Stimulated activated effector memory CD8-positive, alpha-beta T cell treated with anti-CD3 and anti-CD28 coated beads, Interleukin-12 subunit alpha, Interleukin-12 subunit beta, amount 100 ng/mL, for 72 hours (primary cell): ENCODE measurements at regions not wholly inside any gene's neighbourhood (a gene's known extent, or its start where the extent isn't known, plus 50 kb on each side); places are given as distances from the start of the nearest gene placed in this dataset.
A peak's percentile ranks its signal among the peaks of the same experiment; 100 is the strongest.

Source experiments
- ATAC-seq: fragments of 150-1000 bp; cut with Tn5 transposase; 2 replicates; pipeline ENCODE4 v1.10.0; 2021
- DNase-seq, 2 donors: peaks; one replicate each; pipeline ENCODE4 v3.0.0; 2021 to 2022; ENCODE audit warnings: low spot score in 2 of 2
- H3K27ac Mint-ChIP-seq: one replicate; pipeline ENCODE4 v1.8.0; 2022; ENCODE audit warnings: mild to moderate bottlenecking, mixed read lengths
- H3K36me3 Mint-ChIP-seq: one replicate; pipeline ENCODE4 v1.8.0; 2022; ENCODE audit warnings: mild to moderate bottlenecking, mixed read lengths
- H3K4me1 Mint-ChIP-seq: one replicate; pipeline ENCODE4 v1.8.0; 2022; ENCODE audit warnings: mixed read lengths
- H3K4me3 Mint-ChIP-seq: one replicate; pipeline ENCODE4 v1.8.0; 2022; ENCODE audit warnings: mild to moderate bottlenecking, mixed read lengths
- H3K9me3 Mint-ChIP-seq: one replicate; pipeline ENCODE4 v1.8.0; 2022; ENCODE audit warnings: mixed read lengths

- DNase-seq (no peak), ATAC-seq (no peak)
- Mint-ChIP-seq H3K4me3 (no peak overlapping the region), H3K36me3 (no peaks in the 10 kb centered on the region), H3K27ac (no peak overlapping the region), H3K4me1 (peaks cover 2% of the 10 kb centered on the region), H3K9me3 (no peaks in the 10 kb centered on the region)
Observed at GRCh38 chr1:48099072-48099773, 102.0 kb upstream of the TRABD2B start.

- H3K27ac Mint-ChIP-seq: no peak overlapping the region
- DNase-seq (peak; percentile 55 to 78), ATAC-seq (peak; percentile 73)
- H3K36me3 Mint-ChIP-seq: no peaks in the 10 kb centered on the region
- H3K4me1 Mint-ChIP-seq: peaks cover 7% of the 10 kb centered on the region
- no peak overlapping the region for H3K4me3 Mint-ChIP-seq
- no peaks in the 10 kb centered on the region for H3K9me3 Mint-ChIP-seq
Observed at GRCh38 chr1:48093696-48094528, 96.7 kb upstream of the TRABD2B start.

- no peak for DNase-seq
- Mint-ChIP-seq H3K4me1 (peaks cover 7% of the 10 kb centered on the region), H3K4me3 (no peak overlapping the region), H3K9me3 (no peaks in the 10 kb centered on the region), H3K36me3 (no peaks in the 10 kb centered on the region), H3K27ac (no peak overlapping the region)
- no peak for ATAC-seq
Observed at GRCh38 chr1:48093147-48093546, 96.0 kb upstream of the TRABD2B start.

- peaks cover 7% of the 10 kb centered on the region for H3K4me1 Mint-ChIP-seq
- no peak for ATAC-seq
- no peak overlapping the region for H3K27ac Mint-ChIP-seq
- DNase-seq: no peak
- H3K9me3 Mint-ChIP-seq: no peaks in the 10 kb centered on the region
- no peak overlapping the region for H3K4me3 Mint-ChIP-seq
- H3K36me3 Mint-ChIP-seq: no peaks in the 10 kb centered on the region
Observed at GRCh38 chr1:48092401-48092800, 95.2 kb upstream of the TRABD2B start.

- Mint-ChIP-seq H3K27ac (no peak overlapping the region), H3K9me3 (no peaks in the 10 kb centered on the region), H3K36me3 (no peaks in the 10 kb centered on the region), H3K4me1 (peaks cover 7% of the 10 kb centered on the region), H3K4me3 (no peak overlapping the region)
- DNase-seq (no peak), ATAC-seq (no peak)
Observed at GRCh38 chr1:48089356-48089891, 92.2 kb upstream of the TRABD2B start.

GRCh38 chr1:48084826-48085225 lies 87.6 kb upstream of the TRABD2B start:
- Mint-ChIP-seq H3K27ac (no peak overlapping the region), H3K4me1 (no peaks in the 10 kb centered on the region), H3K4me3 (no peak overlapping the region), H3K9me3 (no peaks in the 10 kb centered on the region), H3K36me3 (no peaks in the 10 kb centered on the region)
- DNase-seq (no peak), ATAC-seq (no peak)

DNA sequence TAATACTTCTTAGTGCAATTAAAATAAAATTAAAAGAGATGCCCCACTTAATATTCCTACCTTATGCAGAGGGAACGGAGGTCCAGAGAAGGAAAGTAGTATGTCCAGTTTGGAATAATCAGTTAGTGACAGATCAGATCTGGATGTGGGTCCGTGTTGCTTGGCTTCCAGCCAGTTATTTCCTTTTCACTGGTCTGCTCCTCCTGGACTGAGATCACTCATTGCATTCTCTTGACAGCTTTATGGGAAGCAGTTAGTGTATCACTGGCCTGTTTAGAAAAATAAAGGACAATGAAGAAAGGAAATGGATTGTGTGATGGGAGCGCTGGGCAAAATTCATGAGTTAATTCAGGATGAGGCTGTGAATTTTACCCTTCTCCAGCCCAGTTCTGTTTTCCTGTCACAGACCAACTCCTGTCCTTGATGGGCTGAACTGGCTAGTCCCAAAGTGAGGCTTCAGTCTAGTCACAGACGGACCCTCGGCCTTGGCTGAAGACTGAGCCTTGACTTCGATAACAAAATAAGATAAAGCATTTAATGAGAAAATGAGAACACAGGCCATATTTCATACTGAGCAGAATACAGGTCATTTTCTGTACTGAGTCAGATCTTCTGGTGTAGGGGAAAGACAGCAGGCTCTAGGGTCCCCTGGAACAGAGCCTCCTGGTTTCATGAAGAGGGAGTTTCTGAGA lies 85.2 kb upstream of the TRABD2B start:
- Mint-ChIP-seq H3K27ac (no peak overlapping the region), H3K9me3 (no peaks in the 10 kb centered on the region), H3K4me1 (no peaks in the 10 kb centered on the region), H3K36me3 (no peaks in the 10 kb centered on the region), H3K4me3 (no peak overlapping the region)
- no peak for ATAC-seq
- no peak for DNase-seq

- H3K4me1 Mint-ChIP-seq: no peaks in the 10 kb centered on the region
- no peaks in the 10 kb centered on the region for H3K9me3 Mint-ChIP-seq
- DNase-seq (no peak), ATAC-seq (no peak)
- no peaks in the 10 kb centered on the region for H3K36me3 Mint-ChIP-seq
- no peak overlapping the region for H3K4me3 Mint-ChIP-seq
- H3K27ac Mint-ChIP-seq: no peak overlapping the region
Observed at GRCh38 chr1:48080331-48081255, 83.4 kb upstream of the TRABD2B start.

- Mint-ChIP-seq H3K36me3 (no peaks in the 10 kb centered on the region), H3K4me1 (no peaks in the 10 kb centered on the region), H3K27ac (no peak overlapping the region), H3K9me3 (no peaks in the 10 kb centered on the region), H3K4me3 (no peak overlapping the region)
- no peak for DNase-seq
- no peak for ATAC-seq
Observed at GRCh38 chr1:48079096-48079495, 81.9 kb upstream of the TRABD2B start.

DNA sequence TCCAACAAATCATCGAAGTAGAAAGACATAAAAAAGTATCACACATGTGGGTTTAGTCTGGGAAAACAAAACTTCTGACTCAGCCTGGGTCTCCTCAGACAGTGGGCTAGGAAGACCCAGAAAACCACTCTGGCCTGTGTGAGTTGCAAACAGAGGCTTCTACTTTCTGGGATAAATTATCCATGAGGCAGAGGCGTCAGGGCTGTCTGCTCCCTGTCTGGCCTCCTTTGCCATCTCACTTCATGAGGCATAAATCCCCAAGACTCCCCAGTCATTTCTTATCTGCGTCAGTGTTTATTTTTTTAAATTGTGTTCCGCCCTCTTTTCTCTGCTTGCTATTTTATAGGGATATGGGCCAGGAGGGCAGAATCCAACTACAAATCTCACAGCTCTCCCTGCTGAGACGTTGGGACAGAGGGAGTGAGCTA lies 80.6 kb upstream of the TRABD2B start:
- no peaks in the 10 kb centered on the region for H3K9me3 Mint-ChIP-seq
- no peak overlapping the region for H3K27ac Mint-ChIP-seq
- no peak for DNase-seq
- no peak for ATAC-seq
- no peaks in the 10 kb centered on the region for H3K36me3 Mint-ChIP-seq
- H3K4me3 Mint-ChIP-seq: no peak overlapping the region
- H3K4me1 Mint-ChIP-seq: no peaks in the 10 kb centered on the region

DNA sequence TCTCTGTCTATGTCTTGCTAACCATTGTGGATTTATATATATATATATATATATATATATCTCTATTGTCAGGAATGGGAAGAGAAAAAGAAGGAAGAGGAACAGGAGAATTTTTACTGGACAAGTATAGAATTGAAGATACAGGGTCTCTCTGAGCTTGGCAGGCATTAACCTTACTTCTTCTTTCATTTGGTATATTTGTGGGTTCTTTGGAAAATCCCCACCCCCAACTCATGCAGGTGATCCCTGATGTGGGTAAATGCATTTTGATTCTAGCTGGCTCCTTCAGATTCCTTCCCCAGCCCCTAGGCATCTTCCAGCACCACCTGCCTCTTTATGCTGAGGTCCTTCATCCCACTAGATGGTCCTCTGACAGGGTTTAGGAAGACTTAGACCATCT lies 78.8 kb upstream of the TRABD2B start:
- no peaks in the 10 kb centered on the region for H3K36me3 Mint-ChIP-seq
- no peaks in the 10 kb centered on the region for H3K9me3 Mint-ChIP-seq
- no peaks in the 10 kb centered on the region for H3K4me1 Mint-ChIP-seq
- H3K27ac Mint-ChIP-seq: no peak overlapping the region
- DNase-seq (no peak), ATAC-seq (no peak)
- H3K4me3 Mint-ChIP-seq: no peak overlapping the region

- Mint-ChIP-seq H3K9me3 (no peaks in the 10 kb centered on the region), H3K4me1 (no peaks in the 10 kb centered on the region), H3K4me3 (no peak overlapping the region), H3K27ac (no peak overlapping the region), H3K36me3 (no peaks in the 10 kb centered on the region)
- ATAC-seq: no peak
- no peak for DNase-seq
Observed at GRCh38 chr1:48073798-48074530, 76.8 kb upstream of the TRABD2B start.

- H3K4me3 Mint-ChIP-seq: no peak overlapping the region
- DNase-seq: no peak
- H3K9me3 Mint-ChIP-seq: no peaks in the 10 kb centered on the region
- H3K4me1 Mint-ChIP-seq: no peaks in the 10 kb centered on the region
- no peaks in the 10 kb centered on the region for H3K36me3 Mint-ChIP-seq
- H3K27ac Mint-ChIP-seq: no peak overlapping the region
- ATAC-seq: no peak
Observed at GRCh38 chr1:48071513-48071912, 74.3 kb upstream of the TRABD2B start.

- Mint-ChIP-seq H3K4me3 (no peak overlapping the region), H3K36me3 (no peaks in the 10 kb centered on the region), H3K9me3 (no peaks in the 10 kb centered on the region), H3K27ac (no peak overlapping the region), H3K4me1 (no peaks in the 10 kb centered on the region)
- no peak for DNase-seq
- no peak for ATAC-seq
Observed at GRCh38 chr1:48070396-48070750, 73.2 kb upstream of the TRABD2B start.
